DOHH2 (cell line): ENCODE measurements at regions not wholly inside any gene's neighbourhood (a gene's known extent, or its start where the extent isn't known, plus 50 kb on each side); places are given as distances from the start of the nearest gene placed in this dataset.

Source experiments
- EZH2phosphoT487 ChIP-seq: fragments of 200-600 bp; sonication (generic); IDR thresholded peaks from 2 replicates; pipeline ENCODE4 v1.6.1; 2017; ENCODE audit warnings: borderline replicate concordance, mild to moderate bottlenecking, antibody characterized with exemption, low read length, moderate library complexity, mixed read lengths
- TF ChIP-seq, protein P1 (sequence below): fragments of 200-600 bp; sonication (generic); IDR thresholded peaks from one replicate; pipeline ENCODE4 v1.5.1; 2014; ENCODE audit warnings: antibody characterized with exemption, mild to moderate bottlenecking, low read depth, low read length; ENCODE audit not compliant: poor library complexity, severe bottlenecking

DNA sequence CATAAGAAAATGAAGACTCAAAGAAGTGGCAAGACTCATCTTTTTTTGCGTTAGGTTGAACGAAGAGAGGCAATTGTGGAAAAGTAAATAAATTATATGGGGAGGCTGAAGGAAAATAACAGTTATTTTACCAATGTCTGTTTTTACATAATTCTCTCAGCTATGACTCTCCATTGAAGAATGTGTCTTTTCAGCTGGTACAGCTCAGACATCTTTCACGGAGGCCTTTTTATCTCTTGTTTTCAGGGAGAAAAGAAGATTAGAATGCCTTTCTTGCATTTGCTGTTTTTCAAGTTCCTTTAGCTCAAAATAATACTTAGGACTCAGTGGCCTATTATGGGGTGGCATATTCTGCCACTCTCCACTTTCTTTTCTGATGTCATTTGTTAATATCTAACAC lies 153.0 kb downstream of the ADAM29 start:
- TF ChIP-seq, protein P1, sequence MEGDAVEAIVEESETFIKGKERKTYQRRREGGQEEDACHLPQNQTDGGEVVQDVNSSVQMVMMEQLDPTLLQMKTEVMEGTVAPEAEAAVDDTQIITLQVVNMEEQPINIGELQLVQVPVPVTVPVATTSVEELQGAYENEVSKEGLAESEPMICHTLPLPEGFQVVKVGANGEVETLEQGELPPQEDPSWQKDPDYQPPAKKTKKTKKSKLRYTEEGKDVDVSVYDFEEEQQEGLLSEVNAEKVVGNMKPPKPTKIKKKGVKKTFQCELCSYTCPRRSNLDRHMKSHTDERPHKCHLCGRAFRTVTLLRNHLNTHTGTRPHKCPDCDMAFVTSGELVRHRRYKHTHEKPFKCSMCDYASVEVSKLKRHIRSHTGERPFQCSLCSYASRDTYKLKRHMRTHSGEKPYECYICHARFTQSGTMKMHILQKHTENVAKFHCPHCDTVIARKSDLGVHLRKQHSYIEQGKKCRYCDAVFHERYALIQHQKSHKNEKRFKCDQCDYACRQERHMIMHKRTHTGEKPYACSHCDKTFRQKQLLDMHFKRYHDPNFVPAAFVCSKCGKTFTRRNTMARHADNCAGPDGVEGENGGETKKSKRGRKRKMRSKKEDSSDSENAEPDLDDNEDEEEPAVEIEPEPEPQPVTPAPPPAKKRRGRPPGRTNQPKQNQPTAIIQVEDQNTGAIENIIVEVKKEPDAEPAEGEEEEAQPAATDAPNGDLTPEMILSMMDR, result no peak
- no peak for TF ChIP-seq EZH2phosphoT487
